CD4-positive, alpha-beta T cell treated with Interleukin-4 for 1 hour (primary cell): ENCODE measurements at regions not wholly inside any gene's neighbourhood (a gene's known extent, or its start where the extent isn't known, plus 50 kb on each side); places are given as distances from the start of the nearest gene placed in this dataset.
"Not testable (repeated sequence)": the region's sequence is repeated elsewhere in the genome, so short reads cannot be mapped to it uniquely, and the experiment has no call there.

Source experiments
- DNase-seq, 2 donors: peaks; one replicate each; pipeline ENCODE4 v3.0.0-alpha.2; 2020 to 2022

DNA sequence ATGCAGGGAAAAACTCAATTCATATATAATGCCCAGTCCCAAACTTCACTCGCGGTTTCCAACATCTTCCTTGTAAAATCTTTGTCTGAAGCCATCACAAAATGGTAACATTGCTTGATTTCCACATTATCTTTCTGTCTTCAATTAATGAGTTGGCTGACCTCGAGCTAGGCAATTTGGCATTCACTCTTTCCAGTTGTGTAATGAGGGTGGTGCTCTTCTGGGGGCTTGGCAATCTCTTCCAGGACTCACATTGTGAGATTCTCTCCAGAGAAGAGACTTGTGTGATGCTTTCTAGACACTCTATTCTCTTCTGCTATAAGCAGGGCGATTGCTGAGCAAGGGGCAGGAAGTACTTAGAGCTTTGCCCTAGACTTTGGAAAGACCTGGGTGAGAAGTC, 179.5 kb downstream of the JCAD start:
- no peak for DNase-seq

DNA sequence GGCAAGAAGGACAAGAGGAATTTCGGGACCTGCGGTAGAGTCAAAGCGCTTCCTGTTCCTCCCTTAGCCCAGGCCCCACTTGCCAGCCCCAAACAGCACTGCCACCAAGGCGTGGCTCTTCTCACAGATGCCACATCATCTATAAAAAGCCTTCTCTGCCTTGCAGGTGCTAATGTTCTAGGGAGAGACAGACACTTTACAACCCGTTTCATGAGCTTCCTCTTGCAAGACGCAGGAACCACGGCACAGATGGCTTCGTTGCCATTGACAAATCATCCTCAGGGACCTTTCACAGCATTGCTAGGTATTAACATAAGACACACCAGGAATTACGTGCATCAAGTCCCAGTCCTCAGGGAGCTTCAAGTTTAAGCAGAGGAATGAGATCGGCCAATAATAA, 180.9 kb downstream of the JCAD start:
- DNase-seq = no peak

DNA sequence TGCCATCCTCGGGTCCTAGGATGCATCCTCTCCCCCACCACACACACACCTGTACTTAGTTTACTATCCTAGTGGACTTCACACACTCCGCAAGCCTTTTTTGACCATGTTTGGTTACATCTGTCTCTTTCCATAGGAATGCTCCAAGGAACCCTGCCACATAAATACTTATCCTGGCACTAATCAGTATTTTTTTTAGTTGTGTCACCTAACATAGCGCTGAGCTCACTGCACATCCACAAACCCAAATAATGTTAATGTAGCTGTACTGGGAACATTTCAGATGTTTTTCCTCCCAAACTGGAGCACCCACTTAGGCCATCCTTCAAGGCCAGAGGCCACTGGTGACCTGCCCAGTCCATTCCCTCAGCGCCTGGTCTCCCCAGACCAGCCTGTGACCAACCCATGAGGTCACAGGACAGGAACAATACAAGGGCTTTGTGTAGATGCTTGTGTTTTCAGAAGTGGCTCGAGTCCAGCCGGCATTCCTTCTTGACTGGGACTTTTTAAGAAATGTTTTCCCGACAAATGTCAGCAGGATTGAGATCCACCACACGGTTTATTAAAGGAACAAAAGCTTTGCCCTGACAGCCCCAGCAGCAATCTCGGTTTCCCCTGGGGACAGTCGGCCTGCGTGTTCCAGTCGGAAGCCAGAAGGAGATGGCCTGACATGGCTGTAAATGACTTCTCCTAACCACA, 181.4 kb downstream of the JCAD start:
- DNase-seq = no peak

DNA sequence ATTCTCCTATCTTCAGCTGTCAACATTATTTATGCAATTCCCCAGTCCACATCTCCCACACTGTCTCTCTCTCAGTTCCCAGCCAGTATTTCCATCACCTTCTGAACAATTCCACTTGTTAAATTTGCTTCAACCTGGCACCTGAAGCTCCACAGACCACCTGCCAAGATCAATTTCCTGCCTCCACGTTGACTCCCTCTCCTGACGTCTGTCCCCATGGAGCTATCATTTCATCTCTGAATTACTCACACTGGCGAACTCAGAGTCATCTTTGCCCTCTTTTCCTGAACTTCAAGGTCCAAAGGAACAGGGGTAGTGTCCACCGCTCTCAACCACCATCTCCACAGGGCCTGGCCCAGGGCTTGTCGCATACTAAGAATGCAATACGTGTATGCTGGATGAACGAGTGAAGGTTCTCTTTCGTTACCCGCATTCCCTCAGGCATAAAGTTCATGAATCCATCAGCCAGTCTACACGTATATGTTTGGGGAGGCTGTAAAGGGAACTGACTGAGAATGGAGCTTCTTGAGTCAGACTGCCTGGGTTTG, 183.3 kb downstream of the JCAD start:
- no peak for DNase-seq

DNA sequence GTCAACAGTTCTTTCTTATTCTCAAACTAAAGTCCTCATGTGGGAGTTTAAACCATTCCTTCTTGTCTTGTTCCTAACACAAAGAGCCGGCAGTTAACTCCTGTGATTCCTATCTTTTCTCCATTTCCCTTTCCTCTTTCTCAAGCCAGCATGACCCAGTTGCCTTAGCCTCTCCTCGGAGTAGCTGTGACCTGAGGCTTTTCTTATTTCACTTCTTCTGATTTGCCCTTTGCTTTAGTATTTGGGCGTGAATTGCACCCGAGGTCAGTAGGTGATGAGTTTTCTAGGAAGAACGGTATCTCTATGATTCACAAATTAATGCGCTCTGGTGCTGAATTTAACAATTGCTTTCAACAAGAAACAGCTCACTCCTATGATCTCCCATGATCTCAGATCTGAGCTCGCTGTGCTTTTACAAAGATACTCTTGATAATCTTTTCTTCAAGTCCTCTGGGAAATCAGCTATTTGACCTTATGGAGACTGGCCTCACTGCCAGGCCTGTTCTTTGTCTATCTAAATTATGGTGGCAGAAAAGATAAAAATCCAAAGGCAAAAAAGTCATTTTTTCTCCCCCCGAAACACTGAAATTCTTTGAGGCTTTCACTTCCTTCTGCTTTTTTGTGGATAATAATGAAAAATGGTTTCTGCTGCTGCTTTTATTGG, 184.6 kb downstream of the JCAD start:
- no peak for DNase-seq

DNA sequence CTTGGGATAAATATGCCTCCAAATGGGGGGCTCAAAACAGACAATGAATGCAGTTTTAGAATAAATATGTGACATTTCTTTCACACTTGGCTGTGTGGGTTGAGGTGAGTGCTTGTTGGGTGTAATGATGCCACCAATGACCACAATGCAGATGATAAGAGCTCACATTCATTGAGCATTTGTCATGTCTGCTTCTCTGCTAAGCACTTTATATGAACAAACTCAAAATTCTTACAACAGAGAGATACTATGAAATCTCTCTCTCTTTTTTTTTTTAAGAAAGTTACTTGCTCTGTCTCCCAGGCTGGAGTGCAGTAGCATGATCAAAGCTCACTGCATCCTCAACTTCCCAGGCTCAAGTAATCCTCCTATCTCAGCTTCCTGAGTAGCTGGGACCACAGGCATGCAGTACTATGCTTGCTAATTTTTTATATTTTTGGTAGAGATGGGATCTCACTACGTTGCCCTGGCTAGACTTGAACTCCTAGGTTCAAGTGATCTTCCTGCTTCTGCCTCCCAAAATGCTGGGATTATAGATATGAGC, 185.4 kb downstream of the JCAD start:
- DNase-seq = no peak

DNA sequence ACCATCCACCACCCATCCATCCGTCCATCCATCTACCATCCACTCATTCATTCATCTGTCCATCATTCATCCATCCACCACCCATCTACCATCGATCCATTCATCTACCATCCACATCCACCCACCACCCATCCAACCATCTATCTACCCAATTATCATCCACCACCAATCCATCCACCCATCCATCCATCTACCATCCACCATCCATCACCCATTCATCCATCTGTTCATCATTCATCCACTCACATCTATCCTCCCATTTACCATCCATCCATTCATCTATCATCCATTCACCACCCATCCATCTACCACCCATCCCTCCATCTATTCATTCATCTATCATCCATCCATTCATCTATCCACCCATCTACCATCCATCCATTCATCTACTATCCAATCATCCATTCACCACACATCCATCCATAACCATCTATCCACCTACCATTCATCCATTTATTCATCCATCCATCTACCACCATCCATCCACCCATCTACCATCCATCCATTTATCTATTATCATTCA, 188.8 kb downstream of the JCAD start:
- DNase-seq = no peak

DNA sequence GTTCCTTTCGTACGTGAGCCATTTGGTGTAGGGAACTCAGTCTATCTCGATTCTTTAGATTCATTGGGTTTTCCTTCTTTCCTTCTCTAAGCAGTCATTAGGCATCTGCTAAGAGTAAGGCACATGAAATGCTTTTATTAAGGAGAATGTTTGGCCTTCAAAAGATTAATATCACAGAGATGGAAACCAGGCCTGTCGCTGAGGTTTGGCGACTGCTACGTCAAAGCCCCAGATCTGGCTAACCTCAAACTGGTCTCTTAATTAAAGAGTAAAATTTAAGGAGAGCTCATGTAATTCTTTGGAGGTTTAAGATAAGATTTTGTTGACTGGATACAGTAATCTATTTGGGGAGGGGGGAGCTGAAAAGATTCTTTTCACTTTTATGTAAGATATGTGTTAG, 189.8 kb downstream of the JCAD start:
- DNase-seq = no peak

DNA sequence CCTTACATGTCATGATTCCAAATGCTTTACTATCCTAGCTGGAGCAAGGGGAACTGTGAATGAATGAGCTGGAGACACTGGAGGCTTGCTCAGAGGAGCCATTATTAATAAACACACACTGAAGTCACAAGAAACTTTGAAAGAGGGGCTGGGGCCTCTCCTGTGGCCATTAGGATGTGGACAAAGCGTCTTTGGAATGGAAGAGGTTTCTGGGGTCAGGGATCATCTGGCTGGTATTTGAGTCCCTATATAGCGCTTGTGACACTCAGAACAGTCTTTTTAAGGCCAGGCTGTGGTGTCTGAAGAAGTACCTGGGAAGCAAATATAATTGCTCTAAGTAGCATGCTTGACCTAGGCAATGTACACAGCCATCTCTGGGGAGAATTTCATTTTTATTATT, 193.0 kb downstream of the JCAD start:
- DNase-seq = no peak

DNA sequence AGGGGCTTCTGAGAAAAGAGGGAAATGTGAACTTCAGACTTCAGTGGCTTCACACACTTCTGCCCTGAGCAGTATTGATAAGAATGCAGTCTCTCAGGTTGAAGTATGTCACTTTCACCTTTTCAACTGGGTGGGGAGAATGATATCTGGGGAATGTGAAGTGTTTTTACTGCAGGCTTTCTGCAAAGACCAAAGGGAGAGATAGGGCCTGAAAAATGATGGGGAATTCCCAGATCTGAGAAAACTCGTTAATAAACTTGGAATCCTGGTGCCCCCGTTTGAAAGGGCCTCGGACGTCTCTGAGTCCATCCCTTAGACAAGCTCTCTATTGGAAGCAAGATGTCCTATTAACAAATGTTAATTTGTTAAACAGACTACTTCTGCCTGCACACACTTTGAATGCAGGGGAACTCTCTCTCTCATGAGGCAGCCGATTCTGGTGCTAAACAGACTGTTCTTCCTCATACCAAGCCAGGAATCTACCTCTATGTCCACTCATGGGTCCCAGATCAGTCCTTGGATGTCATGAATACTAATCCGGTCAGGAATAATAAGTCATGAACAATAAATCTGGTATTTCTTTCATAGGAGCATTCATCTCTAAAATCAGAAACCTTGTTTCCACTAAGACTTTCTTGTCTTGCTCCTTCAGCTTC, 193.6 kb downstream of the JCAD start:
- DNase-seq = no peak

DNA sequence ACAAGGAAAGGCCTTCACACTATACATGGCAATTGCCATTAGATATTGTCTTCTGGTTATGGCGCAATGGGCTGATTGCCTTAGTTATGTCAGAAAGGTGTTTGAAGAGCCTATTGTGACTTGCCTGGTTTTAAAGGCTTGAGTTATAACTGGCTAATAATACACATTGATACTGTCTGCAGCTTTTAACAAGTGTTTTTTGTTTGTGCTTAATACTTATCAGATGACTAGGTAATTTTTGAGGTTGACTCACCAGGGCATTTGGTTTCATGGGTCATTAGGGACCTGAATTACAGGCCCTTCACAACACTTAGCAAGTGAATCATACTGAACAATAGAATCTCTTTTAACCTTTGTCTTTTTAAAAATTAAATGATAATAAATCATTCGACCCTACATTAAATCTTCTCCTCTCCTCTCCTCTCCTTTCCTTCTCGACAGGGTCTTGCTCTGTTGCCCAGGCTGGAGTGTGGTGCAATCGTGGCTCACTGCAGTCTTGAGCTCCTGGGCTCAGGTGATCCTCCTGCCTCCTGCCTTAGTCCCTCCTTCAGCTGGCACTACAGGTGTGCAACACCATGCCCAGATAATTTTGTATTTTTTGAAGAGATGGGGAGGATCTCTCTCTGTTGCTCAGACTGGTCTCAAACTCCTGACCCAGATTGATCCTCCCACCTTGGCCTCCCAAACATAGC, 196.3 kb downstream of the JCAD start:
- DNase-seq = no peak

DNA sequence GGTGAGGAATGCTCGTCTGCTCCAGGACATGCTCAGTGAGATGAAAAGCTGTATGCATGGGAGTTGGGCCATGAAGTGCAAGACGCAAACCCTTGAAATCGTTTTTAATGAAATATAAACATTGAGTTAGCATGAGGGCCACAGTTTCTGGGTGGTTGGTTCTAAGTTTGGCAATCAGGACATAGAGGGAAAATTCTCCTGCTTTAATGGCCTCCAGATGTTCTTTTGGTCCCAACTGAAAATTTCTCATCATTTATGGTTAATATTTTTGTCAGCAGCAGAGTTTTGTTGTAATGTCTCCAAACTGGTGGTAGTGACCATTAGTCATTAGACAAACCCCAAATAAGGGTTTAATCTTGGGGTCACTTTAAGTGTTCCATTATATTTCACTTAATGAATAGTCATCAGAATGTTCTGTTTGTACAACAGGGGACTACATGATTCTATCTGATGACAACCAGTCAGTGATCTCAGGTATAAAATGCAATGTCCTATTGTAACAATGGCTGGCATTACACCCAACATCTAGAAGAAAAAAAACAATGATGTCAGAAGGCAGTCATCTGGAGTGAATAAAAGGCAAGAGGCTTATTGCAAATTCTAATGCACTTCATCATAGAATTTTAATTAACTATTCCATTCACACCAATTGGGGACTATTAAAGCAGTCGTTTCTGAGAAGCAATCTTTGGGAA, 197.4 kb downstream of the JCAD start:
- DNase-seq = no peak

DNA sequence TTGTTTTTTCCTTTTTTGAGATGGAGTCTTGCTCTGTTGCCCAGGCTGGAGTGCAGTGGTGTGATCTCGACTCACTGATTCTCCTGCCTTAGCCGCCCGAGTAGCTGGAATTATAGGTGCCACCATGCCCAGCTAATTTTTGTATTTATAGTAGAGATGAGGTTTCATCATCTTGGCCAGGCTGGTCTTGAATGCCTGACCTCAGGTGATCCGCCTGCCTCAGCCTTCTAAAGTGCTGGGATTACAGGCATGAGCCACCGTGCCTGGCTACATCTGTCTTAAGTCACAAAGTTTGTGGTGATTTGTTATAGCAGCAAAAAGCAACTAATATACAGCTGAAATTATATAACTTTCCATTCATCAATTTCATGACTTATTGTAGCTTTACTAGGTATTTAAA, 198.2 kb downstream of the JCAD start:
- not testable (repeated sequence) for DNase-seq

DNA sequence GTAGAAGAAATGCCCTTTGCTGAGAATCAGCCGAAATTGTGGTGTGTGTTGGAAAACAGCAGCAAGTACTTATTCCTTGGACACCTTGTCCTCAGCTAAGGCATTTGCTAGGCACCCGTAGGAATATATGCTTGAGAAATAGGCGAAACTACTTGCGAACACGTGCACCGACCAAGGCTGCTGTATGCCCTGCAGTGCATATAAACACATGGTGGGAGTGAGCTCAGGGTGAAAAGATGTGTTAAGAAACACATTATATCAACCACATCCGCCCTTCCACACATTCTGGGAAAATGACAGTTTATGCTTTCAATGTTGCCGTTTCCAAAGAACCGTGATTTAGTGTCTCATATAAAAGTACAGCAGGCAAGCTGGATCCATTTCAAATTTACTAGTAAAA, 199.2 kb downstream of the JCAD start:
- no peak for DNase-seq

DNA sequence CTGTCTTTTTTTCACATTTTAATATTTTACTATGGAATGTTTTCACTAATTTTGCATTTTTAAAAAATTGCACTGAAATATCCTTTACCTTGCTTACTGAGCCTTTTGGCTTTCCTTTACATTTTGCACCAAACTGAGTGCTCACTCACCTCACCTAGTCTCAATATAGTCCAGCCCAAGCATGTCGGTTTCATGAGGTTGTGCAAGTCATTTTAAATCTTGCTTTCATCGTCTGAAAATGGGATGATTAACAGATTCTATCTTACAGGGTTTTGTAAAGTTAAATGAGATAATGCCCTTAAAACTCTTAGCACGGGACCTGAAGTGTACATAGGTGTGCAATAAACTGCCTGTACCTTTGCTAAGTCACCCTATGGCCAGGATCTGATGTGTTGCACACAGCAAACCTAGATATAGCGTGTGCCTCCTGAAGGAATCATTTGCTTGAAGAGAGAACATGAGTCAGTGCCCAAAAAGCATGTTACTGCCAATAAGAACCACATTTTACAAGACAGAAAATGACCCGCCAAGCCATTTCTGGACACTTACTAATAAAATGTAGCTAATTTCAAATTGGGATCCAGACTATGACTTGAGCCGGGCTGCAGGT, 199.8 kb downstream of the JCAD start:
- no peak for DNase-seq

DNA sequence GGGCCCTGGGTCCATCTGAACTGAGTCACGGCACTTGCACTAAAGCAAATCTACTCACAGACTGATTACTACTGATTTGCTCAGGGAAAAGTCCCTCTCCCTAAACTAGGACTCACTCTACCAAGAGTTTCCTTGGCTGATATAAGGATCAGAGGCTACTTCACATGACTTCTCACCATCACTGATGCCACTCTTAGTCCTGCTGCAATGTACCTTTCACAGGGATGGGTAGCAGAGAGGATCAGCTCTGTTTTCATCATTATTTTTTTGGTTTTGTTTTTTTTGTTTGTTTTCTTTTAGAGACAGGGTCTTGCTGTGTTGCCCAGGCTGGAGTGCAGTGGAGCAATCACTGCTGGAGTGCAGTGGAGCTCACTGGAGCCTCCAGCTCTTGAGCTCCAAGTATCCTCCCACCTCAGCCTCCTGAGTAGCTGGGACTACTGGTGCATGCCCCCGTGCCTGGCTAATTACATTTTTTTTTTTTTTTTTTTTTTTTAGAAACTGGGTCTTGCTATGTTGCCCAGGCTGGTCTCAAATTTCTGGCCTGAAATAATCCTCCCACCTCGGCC, 200.6 kb downstream of the JCAD start:
- no peak for DNase-seq

DNA sequence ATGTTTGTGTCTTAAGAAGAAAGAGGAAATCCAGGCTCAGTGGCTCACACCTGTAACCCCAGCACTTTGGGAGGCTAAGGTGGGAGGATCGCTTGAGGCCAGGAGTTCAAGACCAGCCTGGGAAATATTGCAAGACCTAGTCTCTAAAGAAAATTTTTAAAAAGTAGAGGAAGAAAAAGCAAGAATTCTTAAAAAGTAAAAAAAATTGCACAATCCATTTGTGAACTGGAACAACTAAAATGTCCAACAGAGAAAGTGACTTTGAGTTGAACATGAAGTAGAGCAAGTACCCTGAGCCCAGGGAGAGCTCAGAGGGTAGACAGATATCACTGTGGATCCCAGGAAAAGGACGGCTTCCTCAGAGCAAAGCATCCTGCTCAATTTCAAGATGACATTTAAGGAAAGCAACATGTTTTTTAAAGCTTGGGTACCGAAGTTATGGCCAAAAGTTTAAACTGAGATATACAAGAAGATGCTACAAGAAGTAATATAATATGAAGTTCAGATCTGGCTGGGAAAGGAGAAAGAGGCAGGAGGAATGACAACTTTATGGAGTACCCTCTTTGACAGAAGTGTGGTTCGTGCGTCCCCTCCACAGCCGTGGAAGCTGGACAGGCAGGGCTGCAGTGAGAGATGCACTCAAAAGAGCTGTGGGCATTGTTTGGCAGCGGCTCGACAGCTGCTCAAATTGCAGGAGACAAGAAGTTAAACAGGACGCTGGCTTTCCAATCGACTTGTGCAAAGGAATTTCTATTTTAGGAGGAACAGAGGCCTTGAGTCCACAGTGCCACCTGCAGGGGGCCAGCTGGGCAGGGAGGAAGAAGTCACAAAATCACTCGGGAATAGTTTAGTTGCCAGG, 201.3 kb downstream of the JCAD start:
- DNase-seq = no peak

DNA sequence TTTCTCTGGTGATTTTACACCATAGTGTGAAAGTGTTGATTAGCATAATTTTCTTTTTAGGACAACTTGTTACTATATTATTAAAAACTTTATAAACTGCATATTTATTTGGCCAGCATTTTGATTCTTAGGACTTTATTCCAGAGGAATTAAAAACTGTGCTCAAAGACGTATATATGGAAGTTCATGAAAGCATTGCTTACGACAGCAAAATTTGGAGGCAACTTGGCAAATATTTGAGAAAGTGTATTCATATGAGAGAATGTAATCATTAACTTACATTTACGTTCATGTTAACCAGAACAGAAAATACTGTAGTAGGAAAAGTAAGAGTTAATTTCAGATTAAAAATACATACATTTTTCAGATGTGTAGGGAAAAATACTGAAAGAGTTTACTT, 203.1 kb downstream of the JCAD start:
- DNase-seq = no peak

DNA sequence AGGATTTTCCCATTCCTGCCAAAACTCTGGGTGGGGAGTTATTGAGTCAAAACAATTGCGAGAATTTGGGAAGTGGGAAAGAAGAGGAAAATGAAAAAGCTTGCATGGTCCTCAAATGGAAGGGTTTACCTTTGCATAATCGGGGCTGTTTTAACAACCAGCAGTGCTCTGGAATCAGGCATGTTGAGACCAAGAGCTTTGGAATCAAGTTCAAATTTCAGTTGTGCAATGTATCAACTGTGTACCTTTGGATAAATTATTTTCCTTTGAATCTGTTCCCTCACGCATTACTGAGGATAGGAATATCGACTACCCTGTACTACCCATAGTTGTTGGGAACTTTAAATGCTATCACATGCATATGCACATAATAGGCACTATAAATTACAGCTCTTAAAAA, 205.5 kb downstream of the JCAD start:
- DNase-seq = no peak

DNA sequence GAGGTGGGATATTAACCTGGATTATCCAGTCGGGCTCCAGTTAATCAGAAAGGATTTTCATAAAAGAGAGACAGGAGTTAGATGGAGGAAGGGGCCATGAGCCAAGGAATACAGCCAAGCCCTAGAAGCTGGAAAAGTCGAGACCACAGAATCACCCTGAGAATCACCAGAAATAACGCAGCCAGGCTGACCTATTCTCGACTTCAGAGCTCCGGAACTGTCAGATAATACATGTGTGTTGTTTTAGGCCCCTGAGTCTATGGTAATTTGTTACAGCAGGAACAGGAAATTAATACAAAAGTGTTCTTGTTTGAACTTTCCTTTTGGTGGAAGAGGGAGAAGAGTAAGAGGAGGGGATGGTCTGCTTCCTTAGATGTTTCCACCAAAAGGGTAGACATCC, 208.1 kb downstream of the JCAD start:
- no peak for DNase-seq

DNA sequence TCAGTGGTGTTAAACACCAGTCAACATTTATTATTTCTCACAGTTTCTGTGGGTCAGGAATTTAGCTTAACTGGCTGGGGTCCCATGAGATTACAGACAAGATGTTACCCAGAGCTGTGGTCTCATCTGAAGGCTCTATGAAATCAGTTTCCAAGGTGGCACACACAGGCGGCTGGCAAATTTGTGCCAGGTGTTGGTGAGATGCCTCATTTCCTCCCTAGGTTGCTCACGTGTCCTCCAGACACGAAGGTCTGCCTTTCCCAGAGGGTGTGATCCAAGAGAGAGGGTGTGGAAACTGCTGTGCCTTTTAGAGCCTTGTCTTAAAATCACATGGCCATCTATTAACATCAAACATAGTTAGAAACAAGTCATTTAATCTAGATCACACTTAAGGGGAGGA, 209.0 kb downstream of the JCAD start:
- no peak for DNase-seq
